Neural progenitor cell (in vitro differentiated cells): ENCODE measurements at regions not wholly inside any gene's neighbourhood (a gene's known extent, or its start where the extent isn't known, plus 50 kb on each side); places are given as distances from the start of the nearest gene placed in this dataset.

Experiments
- CTCF ChIP-seq: fragments of 200-600 bp; sonication (generic); IDR thresholded peaks from 2 replicates; pipeline ENCODE4 v1.5.1; 2017; ENCODE audit warnings: antibody characterized with exemption, mild to moderate bottlenecking
- EZH2 ChIP-seq: fragments of 200-600 bp; sonication (generic); IDR thresholded peaks from 2 replicates; pipeline ENCODE4 v1.6.1; 2017; ENCODE audit warnings: antibody characterized with exemption, mild to moderate bottlenecking, moderate library complexity
- EZH2phosphoT487 ChIP-seq: fragments of 200-600 bp; sonication (generic); IDR thresholded peaks from 2 replicates; pipeline ENCODE4 v1.6.1; 2017; ENCODE audit warnings: antibody characterized with exemption

- TF ChIP-seq EZH2 = no peak
- no peak for TF ChIP-seq CTCF
- TF ChIP-seq EZH2phosphoT487 = no peak
Observed at GRCh38 chr1:183735069-183735860, 69.7 kb upstream of the RGL1 start.
